T-helper 1 cell (primary cell): ENCODE measurements at regions not wholly inside any gene's neighbourhood (a gene's known extent, or its start where the extent isn't known, plus 50 kb on each side); places are given as distances from the start of the nearest gene placed in this dataset.

Experiments
- DNase-seq, 5 donors: peaks; one replicate each; pipeline ENCODE4 v3.0.0-alpha.2; 2012 to 2020

- no peak for DNase-seq
These were observed 128.3 kb downstream of the AACS start for GRCh38 chr12:125193376-125194152.

- DNase-seq = no peak
These were observed 129.0 kb downstream of the AACS start for GRCh38 chr12:125194163-125194773.

- no peak for DNase-seq
These were observed 129.8 kb downstream of the AACS start for GRCh38 chr12:125194987-125195386.

- no peak for DNase-seq
These were observed 132.1 kb downstream of the AACS start for GRCh38 chr12:125197326-125197725.

GRCh38 chr12:125198652-125199051, 133.4 kb downstream of the AACS start:
- DNase-seq = no peak

GRCh38 chr12:125201090-125201489, 135.9 kb downstream of the AACS start:
- DNase-seq = no peak

GRCh38 chr12:125201940-125202339, 136.7 kb downstream of the AACS start:
- DNase-seq = no peak

GRCh38 chr12:125202421-125202820, 137.2 kb downstream of the AACS start:
- no peak for DNase-seq

GRCh38 chr12:125203145-125203765, 138.0 kb downstream of the AACS start:
- DNase-seq = no peak

- DNase-seq = no peak
These were observed 140.2 kb downstream of the AACS start for GRCh38 chr12:125205386-125205785.

- DNase-seq = no peak
These were observed 141.5 kb downstream of the AACS start for GRCh38 chr12:125206711-125207110.

GRCh38 chr12:125208334-125208733, 143.1 kb downstream of the AACS start:
- DNase-seq = no peak

GRCh38 chr12:125208942-125209341, 143.7 kb downstream of the AACS start:
- no peak for DNase-seq

- peak in 1 of 5 donors; percentile 12 for DNase-seq
These were observed 145.0 kb downstream of the AACS start for GRCh38 chr12:125210104-125210755.

GRCh38 chr12:125211464-125211863, 146.2 kb downstream of the AACS start:
- no peak for DNase-seq

GRCh38 chr12:125214289-125214688, 149.1 kb downstream of the AACS start:
- no peak for DNase-seq

- DNase-seq = no peak
These were observed 151.5 kb downstream of the AACS start for GRCh38 chr12:125216756-125217155.

GRCh38 chr12:125217308-125217707, 152.1 kb downstream of the AACS start:
- DNase-seq = no peak

GRCh38 chr12:125218952-125219351, 153.7 kb downstream of the AACS start:
- DNase-seq = no peak

GRCh38 chr12:125220404-125221273, 155.4 kb downstream of the AACS start:
- no peak for DNase-seq

- DNase-seq = no peak
These were observed 156.4 kb downstream of the AACS start for GRCh38 chr12:125221602-125222001.

GRCh38 chr12:125222876-125223275, 157.6 kb downstream of the AACS start:
- DNase-seq = no peak
